NCI-H2227 (cell line): ENCODE measurements at regions not wholly inside any gene's neighbourhood (a gene's known extent, or its start where the extent isn't known, plus 50 kb on each side); places are given as distances from the start of the nearest gene placed in this dataset.
A peak's percentile ranks its signal among the peaks of the same experiment; 100 is the strongest.
"Not testable (repeated sequence)": the region's sequence is repeated elsewhere in the genome, so short reads cannot be mapped to it uniquely, and the experiment has no call there.

ENCODE experiments used
- DNase-seq: peaks from one replicate; lab custom pipeline; 2025; ENCODE audit not compliant: unreplicated experiment; lab: John Stamatoyannopoulos, UW

DNA sequence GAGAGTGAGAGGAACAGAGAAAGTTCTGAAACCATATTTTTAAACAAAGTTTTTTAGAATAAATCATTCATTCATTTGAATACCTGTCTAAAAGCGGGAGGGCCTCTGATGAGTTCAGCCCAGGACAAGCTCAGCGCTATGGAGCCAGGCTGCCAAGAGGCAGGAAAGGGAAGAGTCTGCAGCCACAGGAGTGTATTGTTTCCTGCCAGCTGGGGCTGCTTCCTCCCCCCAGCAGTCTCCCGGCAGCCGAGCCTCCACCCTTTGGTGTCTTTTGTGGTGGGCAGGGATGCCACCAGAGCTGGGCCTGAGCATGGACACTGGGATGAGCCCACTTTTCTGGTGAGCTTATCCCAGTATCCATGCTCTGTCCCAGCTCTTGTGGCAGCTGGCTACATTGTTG, 199.5 kb upstream of the TPRG1 start:
- no peak for DNase-seq

DNA sequence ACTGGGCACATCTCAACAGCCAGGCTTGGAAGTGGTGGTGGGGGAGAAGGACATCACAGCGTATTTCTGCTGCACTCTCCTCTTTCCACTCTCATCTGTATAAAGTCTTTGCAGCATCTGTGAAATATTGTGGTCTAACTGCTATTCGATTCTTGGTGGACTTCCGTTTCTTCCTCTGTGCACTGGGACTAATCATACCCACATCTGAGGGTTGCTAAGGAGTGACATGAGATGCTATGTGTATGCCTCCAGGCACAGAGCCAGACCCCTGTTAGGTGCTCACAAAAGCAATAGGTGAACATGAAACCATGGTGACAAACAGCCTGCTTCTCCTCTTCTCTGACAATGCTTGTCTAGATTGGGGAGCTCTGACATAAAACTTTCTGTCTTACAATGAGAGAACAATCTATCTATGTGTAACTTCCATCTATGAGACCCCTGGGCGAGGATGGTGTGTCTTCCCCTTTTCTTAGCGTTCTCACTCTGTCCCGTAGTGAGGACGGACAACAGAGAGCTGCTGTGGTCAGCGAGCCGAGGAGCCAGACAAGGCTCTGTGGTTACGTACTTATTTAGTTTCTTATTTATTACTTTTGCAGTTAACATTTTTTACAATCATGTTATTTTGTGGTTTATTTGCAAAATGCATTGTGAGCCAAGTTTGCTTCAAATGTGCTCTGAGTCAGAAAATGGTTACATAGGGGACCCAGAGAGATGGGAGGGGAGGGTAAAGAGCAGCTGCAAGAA, 196.7 kb upstream of the TPRG1 start:
- DNase-seq, result no peak

DNA sequence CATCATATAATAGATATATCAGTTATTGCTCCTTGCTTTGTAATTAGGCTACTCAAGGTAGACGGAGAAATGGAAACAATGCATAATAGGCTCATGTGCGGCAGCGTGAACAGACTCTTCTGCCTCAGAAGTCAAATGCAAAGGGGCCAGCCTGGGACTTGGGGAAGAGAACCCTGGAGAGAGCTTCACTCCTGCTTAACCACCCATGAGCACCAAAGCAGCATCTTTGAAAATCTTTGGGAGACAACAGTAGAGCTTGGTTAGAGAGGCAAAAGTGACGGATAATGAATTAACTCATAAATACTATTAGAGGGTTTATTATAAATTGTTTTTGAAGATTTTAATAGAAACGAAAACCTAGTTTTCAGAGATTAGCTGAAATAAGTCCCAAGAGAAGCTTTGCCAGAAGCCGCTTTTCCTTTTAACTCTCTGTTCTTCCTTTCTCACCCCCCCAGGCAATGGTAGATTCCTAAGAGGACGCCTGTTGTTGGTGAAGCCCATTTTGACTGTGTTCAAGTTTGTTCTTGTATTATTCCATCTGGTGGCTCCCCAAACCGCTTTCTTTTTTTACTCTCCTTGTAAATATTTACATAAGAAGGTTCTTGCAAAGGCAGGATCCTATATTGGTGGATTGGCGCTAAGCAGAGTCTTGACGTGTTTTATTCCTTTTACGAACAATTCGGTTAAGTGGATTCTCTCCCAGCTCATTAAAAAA, 196.0 kb upstream of the TPRG1 start:
- no peak for DNase-seq

DNA sequence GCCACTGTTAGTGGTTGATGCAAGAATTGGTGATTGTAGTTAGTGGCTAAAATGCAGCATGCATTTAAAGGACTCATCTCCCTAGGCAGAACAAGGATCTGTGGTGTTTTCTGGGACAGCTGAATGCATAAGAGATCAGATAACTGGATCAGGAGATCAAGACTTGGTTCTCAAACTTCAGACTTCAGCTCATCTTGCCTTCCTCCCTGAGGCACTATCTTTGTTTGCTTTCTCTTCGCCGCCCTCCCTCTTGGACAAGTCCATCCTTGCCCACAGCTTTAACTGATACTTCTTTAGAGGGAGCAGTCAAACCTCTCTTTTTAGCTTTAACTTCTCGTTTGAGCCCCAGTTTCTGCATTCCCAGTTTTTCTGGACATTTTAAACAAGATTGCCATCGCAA, 195.4 kb upstream of the TPRG1 start:
- no peak for DNase-seq

DNA sequence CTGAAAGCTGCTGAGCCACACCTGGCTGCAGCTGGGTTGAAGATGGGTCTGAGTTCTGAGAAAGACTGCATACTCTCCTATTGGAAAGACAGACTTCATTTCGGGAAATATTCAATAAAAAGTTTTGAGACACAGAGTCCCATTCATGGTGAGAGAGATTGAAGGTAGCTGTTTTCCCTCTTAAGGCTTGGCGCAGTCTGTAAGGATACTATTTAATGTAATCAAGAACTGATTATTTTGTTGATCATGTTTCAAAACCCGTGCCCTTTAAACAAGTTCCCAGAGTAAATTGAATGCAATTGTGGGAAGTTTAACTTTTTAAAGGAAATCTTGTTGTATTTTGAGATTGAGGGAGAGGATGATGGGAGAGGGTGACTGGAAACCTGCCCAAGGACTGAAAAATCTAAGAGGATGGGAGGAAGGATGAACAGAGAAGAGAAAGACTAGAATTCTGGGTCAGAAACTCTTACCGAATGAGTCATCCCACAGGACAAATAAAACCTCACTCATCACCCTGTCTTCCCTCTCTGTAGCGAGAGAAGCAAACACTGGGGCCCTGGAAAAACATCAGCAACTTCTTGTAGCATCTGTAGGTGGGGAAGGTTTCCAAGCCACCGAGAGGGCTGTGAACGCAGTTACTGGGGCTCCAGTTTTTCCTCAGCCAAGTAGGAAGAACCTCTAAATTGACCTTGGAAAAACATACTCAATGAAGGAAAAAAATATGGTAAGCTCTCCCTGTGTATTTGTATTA, 193.2 kb upstream of the TPRG1 start:
- DNase-seq, result no peak

DNA sequence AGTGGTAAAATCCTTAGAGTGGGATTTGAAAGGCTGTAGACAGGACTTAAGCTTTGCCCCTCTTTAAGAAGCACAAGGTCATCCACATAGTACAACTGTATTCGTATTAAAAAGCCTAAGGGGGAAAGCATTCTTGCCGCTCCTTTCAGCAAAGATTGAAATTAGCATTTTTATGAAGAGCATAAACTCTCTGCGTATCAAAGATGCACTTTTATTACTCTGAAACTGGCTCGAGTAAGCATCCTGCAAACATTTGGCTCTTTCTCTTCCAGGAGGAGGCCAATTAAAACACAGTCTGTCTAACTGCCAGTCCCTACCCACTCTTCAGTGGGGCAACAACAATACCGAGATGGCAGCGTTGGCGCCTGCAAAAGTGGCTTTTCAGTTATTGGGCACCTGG, 192.5 kb upstream of the TPRG1 start:
- DNase-seq, result no peak

DNA sequence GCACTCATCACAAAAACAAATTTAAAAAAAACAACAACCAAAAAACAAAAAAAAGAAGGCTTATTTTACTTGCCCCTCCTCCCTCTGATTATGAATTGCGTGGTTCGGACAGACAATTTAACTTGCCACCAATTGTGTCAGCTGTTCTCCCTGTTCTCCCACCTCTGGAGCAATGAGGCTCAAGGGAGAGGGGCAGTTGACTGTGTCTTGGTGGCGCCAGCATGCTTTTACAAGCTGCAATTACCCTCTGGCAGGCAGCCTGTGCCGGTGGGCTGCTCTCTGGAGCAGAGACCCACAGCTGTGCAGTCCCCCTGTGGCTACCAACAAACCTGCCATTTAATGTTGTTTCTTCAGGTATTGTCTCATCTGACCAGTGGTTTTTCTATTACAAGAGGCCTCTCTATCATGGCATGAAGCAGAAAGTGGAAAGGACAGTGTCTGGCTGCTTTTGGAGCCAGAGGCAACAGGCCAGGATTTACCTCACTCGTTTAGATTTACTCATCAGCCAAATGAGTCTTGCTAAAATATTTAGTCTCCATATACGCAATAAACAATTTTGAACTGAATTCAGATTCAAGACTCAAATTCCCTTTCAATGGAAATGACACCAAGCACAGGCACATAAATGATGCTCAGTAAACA, 192.0 kb upstream of the TPRG1 start:
- DNase-seq, result peak; percentile 11

DNA sequence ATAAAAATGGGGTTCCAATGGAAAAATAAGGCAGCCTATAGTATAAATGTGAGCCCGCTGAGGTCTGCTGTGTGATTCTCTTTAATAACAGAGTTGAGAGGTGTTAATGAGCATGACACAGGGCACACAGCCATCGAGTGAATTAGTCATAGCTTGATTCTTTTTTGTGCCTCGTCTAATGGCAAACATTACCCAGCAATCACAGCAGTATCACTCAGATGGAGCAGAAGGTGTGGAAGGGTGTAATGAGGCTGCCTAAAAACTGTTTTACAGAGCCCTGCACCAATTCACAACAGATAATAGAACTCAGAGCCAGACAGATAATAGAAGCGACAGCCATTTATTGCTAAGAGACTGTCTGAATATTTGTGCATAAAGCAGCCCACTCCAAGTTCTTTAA, 178.6 kb upstream of the TPRG1 start:
- DNase-seq, result no peak

DNA sequence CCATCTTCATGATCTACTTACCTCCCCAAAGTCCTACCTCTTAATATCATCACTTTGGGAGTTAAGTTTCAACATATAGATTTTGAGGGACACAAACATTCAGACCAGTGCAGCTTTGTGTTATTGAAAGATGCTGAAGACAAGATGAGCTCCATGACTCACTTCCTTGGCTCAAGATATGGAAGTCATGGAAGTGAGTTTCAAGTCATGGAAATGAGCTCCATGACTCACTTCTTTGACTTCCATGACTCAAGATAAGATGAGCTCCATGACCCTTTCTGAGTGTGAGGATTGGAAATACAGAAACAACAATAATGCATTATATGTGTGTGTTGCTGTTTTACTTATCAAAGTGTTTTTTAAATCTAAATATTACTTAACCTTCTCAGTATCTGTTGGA, 170.2 kb upstream of the TPRG1 start:
- no peak for DNase-seq

DNA sequence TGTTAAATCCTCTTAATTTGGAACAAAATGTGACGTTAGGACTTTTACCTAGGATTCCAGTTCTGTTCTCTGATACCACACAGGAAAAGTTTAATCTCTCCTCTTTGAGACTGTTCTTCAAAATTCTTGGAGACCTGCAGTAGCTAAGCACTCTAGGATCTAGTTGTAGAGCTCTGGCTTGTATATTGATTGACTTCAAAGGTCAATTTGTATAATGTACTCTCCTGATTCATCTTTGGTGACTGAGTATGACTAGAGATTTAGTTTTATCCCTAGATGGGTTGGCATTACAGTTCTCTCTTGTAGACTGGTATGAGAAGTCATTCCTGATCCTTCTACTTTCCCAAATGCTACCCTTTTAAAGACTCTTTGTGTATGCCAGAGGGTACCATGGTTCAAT, 168.4 kb upstream of the TPRG1 start:
- DNase-seq, result no peak

DNA sequence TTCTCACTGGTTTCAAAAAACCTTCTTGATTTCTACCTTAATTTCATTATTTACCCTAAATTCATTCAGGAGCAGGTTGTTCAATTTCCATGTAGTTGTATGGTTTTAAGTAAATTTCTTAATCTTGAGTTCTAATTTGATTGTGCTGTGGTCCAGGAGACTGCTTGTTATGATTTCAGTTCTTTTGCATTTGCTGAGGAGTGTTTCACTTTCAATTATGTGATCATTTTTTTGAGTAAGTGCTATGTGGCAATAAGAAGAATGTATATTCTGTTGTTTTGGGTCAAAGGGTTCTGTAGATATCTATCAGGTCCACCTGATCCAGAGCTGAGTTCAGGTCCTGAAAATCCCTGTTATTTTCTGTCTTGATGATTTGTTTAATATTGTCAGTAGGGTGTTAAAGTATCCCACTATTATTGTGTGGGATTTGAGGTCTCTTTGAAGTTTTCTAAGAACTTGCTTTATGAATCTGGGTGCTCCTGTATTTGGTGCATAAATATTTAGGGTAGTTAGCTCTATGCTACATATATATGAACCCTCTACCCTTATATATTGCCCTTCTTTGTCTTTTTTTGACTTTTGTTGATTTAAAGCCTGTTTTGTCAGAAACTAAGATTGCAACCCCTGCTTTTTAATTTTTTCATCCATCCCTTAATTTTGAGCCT, 158.4 kb upstream of the TPRG1 start:
- no peak for DNase-seq

DNA sequence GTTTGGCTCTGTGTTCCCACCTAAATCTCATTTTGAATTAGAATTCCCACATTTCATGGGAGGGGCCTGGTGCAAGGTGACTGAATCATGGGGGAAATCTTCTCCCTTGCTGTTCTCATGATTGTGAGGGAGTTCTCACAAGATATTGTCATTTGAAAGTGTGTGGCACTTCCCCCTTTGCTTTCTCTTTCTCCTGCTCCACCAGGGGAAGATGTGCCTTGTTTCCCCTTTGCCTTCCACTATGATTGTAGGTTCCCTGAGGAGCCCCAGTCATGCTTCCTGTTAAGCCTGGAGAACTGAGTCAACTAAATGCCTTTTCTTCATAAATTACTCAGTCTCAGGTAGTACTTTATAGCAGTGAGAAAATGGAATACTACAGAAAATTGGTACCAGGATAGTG, 157.2 kb upstream of the TPRG1 start:
- DNase-seq, result no peak

DNA sequence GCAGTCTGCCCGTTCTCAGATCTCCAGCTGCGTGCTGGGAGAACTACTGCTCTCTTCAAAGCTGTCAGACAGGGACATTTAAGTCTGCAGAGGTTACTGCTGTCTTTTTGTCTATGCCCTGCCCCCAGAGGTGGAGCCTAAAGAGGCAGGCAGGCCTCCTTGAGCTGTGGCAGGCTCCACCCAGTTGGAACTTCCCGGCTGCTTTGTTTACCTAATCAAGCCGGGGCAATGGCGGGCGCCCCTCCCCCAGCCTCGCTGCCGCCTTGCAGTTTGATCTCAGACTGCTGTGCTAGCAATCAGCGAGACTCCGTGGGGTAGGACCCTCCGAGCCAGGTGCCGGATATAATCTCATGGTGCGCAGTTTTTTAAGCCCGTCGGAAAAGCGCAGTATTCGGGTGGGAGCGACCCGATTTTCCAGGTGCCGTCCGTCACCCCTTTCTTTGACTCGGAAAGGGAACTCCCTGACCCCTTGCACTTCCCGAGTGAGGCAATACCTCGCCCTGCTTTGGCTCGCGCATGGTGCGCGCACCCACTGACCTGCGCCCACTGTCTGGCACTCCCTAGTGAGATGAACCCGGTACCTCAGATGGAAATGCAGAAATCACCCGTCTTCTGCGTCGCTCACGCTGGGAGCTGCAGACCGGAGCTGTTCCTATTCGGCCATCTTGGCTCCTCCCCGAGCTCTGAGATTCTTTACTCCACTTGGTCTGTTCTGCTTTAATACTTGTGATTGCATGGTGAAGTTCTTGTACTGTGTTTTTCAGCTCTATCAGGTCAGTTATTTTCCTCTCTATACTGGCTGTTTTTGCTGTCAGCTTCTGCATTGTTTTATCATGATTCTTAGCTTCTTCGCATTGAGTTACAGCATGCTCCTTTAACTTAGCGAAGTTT, 148.9 kb upstream of the TPRG1 start:
- not testable (repeated sequence) for DNase-seq

DNA sequence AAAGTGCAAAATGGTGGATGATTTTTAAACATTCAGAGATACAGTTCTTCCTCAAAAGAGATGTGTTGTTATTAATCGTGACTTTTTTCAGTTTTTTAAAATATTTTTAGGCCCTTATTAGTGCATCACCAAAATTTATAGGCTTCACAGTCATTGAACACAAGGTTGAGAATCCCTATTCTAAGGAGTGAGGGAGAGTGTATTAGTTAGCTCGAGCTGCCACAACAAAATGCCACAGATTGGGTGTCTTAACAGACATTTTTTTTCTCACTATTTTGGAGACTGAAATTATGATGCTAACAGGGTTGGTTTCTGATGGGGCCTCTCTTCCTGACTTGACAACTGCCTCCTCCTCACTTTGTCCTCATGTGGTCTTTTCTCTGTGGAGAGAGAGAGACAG, 145.9 kb upstream of the TPRG1 start:
- no peak for DNase-seq

DNA sequence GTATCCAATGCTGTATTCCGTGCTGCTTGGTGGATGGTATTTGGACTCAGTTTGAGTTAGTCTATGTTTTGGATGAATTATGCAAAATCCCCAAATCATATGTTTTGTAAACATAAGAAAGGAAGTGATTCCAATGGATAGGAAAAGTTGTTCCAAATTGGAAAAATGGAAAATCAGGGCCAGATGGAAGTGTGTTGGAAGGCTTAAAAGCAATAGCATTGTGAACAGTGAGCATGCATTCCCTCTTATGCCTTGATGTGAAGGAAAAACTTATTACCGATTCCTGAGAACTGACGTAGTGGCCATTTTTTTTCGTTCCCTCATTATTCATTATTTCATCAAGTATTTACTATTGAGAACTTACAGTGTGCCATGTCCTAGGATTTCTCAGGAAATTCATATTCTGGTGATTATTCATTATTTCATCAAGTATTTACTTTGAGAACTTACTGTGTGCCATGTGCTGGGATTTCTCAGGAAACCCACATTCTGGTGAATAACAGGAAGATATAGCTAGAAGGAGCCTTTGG, 144.1 kb upstream of the TPRG1 start:
- no peak for DNase-seq

DNA sequence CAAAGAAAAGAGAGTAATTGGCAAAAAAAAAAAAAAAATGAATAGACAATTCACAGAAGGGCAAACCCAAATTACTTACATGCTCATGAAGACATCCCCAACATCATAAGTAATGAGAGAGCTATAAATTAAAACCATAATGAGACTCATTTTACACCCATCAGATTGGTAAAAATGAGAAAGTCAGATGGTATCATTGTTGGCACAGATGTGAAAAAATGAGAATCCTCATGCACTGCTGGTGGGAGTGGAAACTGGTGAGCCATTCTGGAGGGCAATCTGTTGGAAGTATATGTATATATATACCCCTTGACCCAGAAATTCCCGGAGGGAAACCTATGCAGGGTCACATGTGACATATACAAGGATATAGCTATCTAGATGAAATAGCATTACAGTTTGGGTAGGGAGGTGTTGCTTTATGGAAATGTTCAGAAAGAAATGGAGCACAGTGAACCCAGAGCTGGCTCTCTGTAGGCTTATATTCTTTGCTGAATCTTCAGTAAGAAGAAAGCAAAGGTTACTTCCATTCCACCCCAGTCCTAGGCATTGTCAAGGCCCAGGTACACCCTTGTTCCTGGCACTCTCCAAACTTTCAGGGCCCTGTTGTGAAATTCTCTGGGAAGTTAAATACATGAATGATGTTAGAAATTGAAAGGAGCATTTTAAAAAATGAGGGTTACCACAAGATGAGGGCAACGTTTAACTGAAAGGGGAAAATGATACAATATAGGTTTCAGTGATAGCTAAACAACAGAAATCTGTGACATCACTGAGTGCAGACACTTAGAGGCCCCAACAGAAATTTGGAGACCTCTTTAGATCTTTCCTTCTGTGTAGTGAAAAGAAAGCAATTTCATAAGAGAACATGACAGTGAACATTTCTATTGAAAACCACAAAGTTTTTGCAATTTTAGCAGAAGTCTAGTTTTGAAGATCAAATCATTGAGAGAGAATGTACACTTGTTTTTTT, 132.7 kb upstream of the TPRG1 start:
- no peak for DNase-seq

DNA sequence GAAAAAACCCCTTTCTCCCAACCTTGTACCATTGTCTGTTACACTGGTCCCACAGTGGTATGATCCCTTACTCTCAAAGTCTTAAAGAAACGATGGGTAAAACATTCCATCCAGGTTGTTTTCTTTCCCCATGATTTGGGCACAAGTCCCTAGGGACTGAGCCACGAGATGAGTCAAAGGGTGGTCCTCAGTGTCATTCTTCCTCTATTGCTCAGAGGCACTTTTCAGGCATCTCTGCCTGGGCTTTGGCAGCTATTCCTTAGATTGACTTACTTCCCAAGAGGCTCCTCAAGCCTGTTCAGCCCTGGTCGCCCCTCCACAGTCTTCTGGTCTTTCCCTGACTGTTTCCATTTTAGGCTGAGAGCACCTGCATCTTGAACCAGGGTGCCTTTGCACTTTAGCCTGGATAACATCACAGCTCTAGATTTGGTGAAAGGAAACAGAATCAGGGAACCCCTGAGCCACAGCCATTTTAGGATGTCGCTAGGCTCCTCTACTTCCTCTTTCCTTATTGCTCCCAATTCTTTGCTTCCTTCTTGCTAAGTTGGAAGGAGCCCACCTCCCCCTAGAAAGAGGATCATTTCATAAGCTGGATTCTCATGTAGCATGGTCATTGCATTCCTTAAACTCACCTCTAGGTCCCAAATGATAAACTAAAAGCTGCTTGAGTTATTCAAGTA, 131.0 kb upstream of the TPRG1 start:
- no peak for DNase-seq

DNA sequence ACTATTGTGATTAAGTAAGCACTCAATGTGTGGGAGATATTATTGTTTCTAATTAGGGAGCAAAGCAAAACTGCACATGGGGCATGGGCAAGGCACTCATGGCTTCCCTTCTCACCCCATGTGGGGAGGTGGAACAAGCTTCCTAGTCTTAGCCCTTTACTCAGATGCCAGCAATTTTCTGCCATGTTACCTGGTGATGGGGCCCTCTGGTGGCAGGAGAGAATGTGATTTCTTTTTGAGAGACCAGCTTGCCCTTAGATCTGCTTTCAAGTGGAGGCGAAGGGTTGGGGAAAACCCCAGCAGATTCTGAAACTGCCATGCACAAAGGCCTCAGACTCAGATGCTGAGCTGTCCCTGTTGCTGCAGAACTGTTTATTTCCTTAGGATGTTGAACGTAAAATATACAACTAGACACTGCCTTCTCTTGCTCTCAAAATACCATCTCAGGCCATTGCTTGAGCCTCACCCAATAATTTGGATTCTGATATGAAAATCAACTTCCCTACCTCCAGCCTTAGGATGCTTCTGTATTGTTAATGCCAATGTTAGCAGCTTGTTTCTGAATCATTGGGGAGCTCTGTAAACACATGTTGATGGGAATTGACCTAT, 130.2 kb upstream of the TPRG1 start:
- peak; percentile 2 for DNase-seq
